D341Med (cell line): ENCODE measurements at regions not wholly inside any gene's neighbourhood (a gene's known extent, or its start where the extent isn't known, plus 50 kb on each side); places are given as distances from the start of the nearest gene placed in this dataset.

Experiments used
- DNase-seq: peaks from one replicate; pipeline ENCODE4 v3.0.0; 2012; ENCODE audit warnings: low spot score

DNA sequence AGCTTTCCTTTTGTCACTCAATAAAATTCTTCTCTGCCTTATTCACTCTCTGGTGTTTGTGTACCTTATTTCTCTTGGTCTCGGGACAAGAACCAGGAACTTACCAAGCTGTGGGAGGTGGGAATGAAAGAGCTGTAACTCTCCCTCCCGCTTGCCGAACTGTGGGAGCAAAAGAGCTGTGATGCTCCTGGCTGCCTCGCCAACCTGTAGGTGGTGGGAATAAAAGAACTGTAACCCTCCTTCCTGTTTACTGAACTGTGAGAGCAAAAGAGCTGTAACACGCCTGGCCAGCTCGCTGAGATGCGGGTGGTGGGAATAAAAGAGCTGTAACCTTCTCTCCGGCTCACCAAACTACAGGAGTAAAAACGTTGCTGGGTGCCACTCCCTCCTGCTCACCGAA, 314.1 kb upstream of the LRIG3 start:
- DNase-seq: no peak

GRCh38 chr12:59230334-59230733, 310.0 kb upstream of the LRIG3 start:
- no peak for DNase-seq

DNA sequence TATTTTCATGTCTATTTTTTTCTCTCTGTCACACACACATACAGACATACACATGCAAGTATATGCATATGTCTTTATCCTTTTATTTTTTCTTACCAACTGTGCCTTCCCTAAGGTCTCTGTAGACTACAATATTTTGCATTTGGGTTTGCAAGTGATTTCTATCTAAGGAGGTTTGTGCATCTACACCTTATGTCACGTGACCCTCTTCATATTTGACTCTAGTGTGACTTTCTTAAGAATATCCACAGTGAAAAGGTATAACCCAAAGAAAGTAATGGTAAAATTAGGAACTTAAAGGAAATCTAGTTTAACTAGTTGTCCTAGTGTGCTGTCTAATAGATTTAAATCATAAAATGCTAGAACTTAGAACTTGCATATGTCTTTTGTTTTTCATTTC, 298.8 kb upstream of the LRIG3 start:
- DNase-seq: no peak

- DNase-seq: no peak
These were observed 276.7 kb upstream of the LRIG3 start for GRCh38 chr12:59196989-59197388.

- no peak for DNase-seq
These were observed 274.5 kb upstream of the LRIG3 start for GRCh38 chr12:59194794-59195193.

DNA sequence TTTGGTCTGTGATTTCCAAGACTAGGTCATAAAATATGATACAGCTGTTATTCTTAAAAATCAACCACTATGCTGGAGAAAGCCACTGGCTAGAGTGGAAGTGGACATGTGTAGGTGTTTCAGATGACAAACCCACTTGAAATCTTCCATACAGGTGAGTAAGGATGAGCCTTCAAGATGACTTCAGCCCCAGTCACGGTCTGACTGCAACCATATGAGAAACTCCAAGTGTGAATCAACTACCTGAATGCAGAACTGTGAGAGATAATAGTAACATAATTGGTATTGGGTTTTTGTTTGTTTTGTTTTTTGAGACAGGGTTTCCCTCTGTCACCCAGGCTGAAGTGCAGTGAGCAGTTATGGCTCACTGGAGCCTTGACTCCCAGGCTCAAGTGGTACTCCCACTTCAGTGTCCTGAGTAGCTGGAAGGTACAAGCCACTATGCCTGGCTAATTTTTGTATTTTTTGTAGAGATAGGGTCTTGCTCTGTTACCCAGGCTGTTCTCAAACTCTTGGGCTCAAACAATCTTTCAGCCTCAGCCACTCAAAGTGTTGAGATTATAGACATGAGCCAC, 273.3 kb upstream of the LRIG3 start:
- DNase-seq: no peak

GRCh38 chr12:59191372-59191771, 271.1 kb upstream of the LRIG3 start:
- DNase-seq: no peak

- DNase-seq: no peak
These were observed 266.1 kb upstream of the LRIG3 start for GRCh38 chr12:59186451-59186850.

DNA sequence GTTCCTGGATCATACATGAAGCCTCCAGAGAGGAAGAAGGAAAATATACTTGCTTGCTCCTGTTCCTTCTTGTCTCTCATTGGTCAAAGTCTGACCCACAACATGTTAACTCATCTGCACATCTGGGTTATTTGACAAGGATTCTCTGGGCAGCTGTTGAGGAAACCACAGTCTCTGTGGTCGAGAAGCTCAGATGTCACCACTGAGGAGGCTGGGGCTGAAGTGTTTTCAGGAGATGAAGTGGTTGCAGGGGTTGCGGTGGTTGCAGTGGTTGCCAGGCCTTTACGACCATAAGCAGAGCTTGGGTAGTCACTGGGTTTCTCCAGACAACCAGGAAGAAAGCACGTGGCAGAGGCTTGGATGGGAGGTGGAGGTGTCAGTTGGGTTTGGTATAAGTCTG, 265.0 kb upstream of the LRIG3 start:
- DNase-seq: no peak

- no peak for DNase-seq
These were observed 262.6 kb upstream of the LRIG3 start for GRCh38 chr12:59182658-59183455.

DNA sequence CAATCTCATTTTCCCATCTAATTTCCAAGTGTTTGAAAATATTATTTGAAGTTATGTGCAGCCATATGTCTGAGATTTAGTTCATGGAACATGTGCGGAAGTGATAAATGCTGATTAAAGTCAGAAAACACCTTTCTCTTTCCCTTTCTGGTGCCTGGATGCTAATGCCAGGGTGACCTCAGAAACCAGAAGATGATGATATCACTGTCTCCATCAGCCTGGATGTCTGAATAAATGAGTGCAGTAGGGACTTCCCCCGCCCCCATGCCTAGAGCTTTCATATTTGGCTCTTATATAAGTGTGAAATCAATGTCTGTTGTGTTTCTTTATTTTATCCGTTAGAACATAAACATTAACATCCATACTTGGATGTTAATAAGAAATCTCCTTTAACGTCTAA, 261.9 kb upstream of the LRIG3 start:
- DNase-seq: no peak

- DNase-seq: no peak
These were observed 261.0 kb upstream of the LRIG3 start for GRCh38 chr12:59181196-59181777.

- no peak for DNase-seq
These were observed 258.9 kb upstream of the LRIG3 start for GRCh38 chr12:59179231-59179630.

DNA sequence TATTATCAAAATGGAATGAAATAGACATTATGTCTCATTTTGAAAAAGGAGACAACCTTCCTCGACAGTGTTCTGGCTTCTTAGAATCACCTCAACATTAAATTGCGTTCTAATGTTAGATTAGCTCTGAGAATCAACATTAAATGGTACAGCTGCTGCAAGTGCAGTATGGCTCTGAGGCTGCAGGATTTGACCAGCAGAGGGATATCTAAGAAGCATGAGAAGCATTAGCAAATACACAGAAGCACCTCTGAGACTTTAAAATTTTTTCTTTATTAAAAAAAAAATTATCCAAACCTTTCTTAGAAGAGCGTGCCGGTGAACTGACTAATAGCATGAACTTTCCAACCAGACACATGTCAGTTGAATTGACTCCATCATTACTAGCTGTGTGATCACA, 253.4 kb upstream of the LRIG3 start:
- DNase-seq: no peak

GRCh38 chr12:59168647-59169046, 248.3 kb upstream of the LRIG3 start:
- no peak for DNase-seq

- DNase-seq: no peak
These were observed 246.2 kb upstream of the LRIG3 start for GRCh38 chr12:59166457-59166856.

DNA sequence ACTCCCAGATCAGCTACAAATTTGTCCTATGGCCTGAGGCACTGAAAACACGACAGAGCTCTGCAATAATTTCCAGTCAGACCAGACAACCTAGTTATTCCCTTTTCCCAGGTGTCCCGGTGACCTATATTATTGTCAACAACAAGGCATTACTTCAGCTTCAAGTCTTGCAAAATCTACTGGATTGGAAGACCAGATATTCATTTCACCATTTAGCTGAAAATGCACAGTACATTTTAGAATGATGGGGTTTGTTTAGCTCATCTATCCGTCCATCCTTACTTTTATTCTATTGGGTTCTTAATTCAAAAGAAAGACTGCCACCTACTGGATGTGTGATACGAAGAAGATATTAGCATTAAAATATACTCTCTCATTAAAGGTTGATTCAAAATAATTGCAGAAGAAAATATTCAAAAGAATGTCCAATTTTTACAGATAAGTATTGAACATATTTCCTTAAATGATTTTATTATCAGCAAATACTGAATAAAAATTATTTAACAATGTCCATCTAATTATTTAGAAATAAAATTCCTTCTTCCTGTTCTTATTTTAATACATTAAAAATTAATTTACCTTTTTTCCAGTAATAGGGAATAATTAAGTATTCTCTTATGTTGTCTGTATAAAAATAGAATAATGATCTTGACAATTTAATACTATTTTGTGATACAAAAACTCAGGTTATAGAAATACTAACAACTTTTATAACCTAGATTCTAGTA, 244.9 kb upstream of the LRIG3 start:
- DNase-seq: no peak

- no peak for DNase-seq
These were observed 243.9 kb upstream of the LRIG3 start for GRCh38 chr12:59164226-59164625.

- DNase-seq: no peak
These were observed 238.4 kb upstream of the LRIG3 start for GRCh38 chr12:59158681-59159080.

DNA sequence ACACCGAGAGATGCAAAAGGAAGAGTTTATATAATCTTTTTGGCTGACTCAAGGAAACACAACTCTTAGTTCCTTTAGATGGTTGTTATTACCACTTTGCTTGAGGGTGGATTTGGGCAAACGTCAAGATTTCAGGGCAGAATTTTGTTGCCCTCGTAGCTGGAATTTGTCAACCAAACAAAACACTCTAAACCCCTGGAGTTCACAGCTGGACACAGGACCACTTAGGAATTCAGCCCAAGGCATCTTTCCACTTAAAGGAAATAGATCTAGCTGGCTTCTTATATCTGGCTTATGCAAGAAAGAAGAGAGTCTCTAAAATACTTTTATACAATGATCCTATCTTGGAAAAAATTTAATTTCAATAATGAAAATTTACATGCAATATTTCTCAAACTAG, 237.8 kb upstream of the LRIG3 start:
- no peak for DNase-seq

DNA sequence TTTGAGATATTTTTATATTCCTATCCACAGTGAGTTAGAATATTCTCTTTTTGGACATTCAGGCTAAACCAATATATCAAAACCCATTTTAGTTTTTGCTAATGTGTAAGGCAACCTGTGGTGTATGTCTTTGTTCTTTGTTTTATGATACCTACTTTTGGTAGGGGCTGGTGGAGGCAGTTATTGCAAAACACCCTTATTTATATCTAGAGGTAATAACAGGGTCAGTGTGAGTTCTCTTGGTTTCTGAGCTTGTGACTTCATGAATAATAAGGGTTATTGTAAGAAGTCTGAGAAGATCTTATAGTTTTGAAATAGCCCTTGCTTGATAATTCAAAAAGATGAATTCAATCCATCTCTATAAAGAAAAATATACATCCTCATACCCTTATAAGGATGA, 235.1 kb upstream of the LRIG3 start:
- no peak for DNase-seq

DNA sequence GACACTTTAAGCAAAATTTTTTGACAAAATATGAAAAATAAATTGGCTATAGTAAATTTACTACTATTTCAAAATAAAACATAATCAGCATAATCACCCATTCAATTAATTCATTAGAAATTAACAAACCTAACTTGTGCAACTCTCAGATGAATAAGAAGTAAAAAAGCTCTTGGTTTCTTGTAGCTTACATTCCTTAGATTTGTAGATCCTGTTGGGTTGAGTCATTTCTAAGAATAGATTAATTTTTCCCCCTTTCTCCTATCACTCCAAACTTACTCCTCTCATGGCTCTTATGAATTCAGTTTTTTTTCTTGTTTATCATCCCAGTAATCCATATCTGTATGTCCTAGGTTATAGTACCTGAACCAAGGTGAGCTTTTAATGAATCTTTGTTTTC, 230.9 kb upstream of the LRIG3 start:
- no peak for DNase-seq
